B cell (primary cell): ENCODE measurements at regions not wholly inside any gene's neighbourhood (a gene's known extent, or its start where the extent isn't known, plus 50 kb on each side); places are given as distances from the start of the nearest gene placed in this dataset.

Source experiments
- ATAC-seq: fragments of 200-7000 bp; cut with Tn5 transposase; one replicate; pipeline ENCODE4 v1.10.0; 2021; ENCODE audit warnings: low read depth, mild to moderate bottlenecking, moderate number of reproducible peaks, moderate library complexity
- CTCF ChIA-PET: fragments of 350-600 bp; sonication (Branson Sonifier 250); formaldehyde crosslinking; loops from one replicate; lab custom pipeline; 2021; ENCODE audit warnings: antibody characterized with exemption, inconsistent platforms; lab: Charles Lee
- POLR2A ChIA-PET: fragments of 350-600 bp; sonication (Branson Sonifier 250); formaldehyde crosslinking; loops from one replicate; lab custom pipeline; 2021; ENCODE audit warnings: antibody characterized with exemption; lab: Charles Lee
- DNase-seq: peaks from one replicate; pipeline ENCODE4 v3.0.0; 2013
- H2AFZ ChIP-seq: 2 replicates; pipeline ENCODE4 v1.6.1; 2012; ENCODE audit warnings: mild to moderate bottlenecking, low read depth, low read length; ENCODE audit not compliant: insufficient read depth, poor library complexity, severe bottlenecking
- H3K27ac ChIP-seq, 2 donors: 1 replicate in 1 of 2; 2 replicates in 1 of 2; pipeline ENCODE4 v1.5.1; 2012 to 2013; ENCODE audit warnings: low read length in 2 of 2, mild to moderate bottlenecking in 2 of 2, moderate library complexity in 1 of 2
- H3K27me3 ChIP-seq, 4 experiments: fragments of 200-600 bp in 1 of 4; sonication (generic) in 1 of 4; replicated peaks in 1 of 4; 1 replicate in 2 of 4; 2 replicates in 2 of 4; pipeline versions ENCODE4 v1.6.1 to v1.7.0; 2013 to 2016; ENCODE audit warnings: low read length in 3 of 4, mild to moderate bottlenecking in 2 of 4, mixed read lengths in 1 of 4, moderate library complexity in 1 of 4; ENCODE audit not compliant: insufficient read depth in 4 of 4, control insufficient read depth in 3 of 4; ENCODE audit errors: control extremely low read depth in 1 of 4
- H3K36me3 ChIP-seq, 2 experiments: replicated peaks in 1 of 2; 1 replicate in 1 of 2; 2 replicates in 1 of 2; pipeline versions ENCODE4 v1.6.1 to v1.7.1; 2013; ENCODE audit warnings: low read length in 1 of 2; ENCODE audit not compliant: insufficient read depth in 2 of 2, control insufficient read depth in 1 of 2; ENCODE audit errors: control extremely low read depth in 1 of 2, extremely low read depth in 1 of 2
- H3K4me1 ChIP-seq, 2 donors: fragments of 200-600 bp in 1 of 2; sonication (generic) in 1 of 2; 1 replicate in 1 of 2; 2 replicates in 1 of 2; pipeline versions ENCODE4 v1.5.1 to v1.6.1; 2013 to 2017; ENCODE audit warnings: low read length in 2 of 2; ENCODE audit not compliant: control insufficient read depth in 2 of 2, insufficient read depth in 2 of 2
- H3K4me2 ChIP-seq: replicated peaks from 2 replicates; pipeline ENCODE3; 2012; ENCODE audit warnings: mild to moderate bottlenecking, low read depth, low read length; ENCODE audit not compliant: poor library complexity, severe bottlenecking
- H3K4me3 ChIP-seq, 5 experiments: fragments of 200-600 bp in 1 of 5; sonication (generic) in 1 of 5; 1 replicate in 3 of 5; 2 replicates in 2 of 5; pipeline versions ENCODE4 v1.5.1 to v1.7.0; 2011 to 2016; ENCODE audit warnings: low read length in 4 of 5, mild to moderate bottlenecking in 4 of 5, low read depth in 2 of 5, control low read depth in 1 of 5, moderate library complexity in 1 of 5; ENCODE audit not compliant: insufficient read depth in 1 of 5; ENCODE audit errors: control extremely low read depth in 1 of 5, extremely low read depth in 1 of 5
- H3K79me2 ChIP-seq: fragments of 200-600 bp; sonication (generic); one replicate; pipeline ENCODE4 v1.6.0; 2016; ENCODE audit warnings: low read length; ENCODE audit not compliant: control insufficient read depth, insufficient read depth
- H3K9ac ChIP-seq: fragments of 200-600 bp; sonication (generic); 2 replicates; pipeline ENCODE4 v1.6.1; 2017; ENCODE audit warnings: mild to moderate bottlenecking, low read length, moderate library complexity
- H3K9me3 ChIP-seq, 3 donors: one replicate each; pipeline versions ENCODE4 v1.6.1 to v1.7.1; 2013; ENCODE audit warnings: low read length in 2 of 3; ENCODE audit not compliant: control insufficient read depth in 2 of 3, insufficient read depth in 1 of 3; ENCODE audit errors: control extremely low read depth in 1 of 3
- H4K20me1 ChIP-seq: 2 replicates; pipeline ENCODE4 v1.6.0; 2012; ENCODE audit warnings: mild to moderate bottlenecking, low read length; ENCODE audit not compliant: insufficient read depth, control insufficient read depth, poor library complexity, severe bottlenecking
- H3K27ac Mint-ChIP-seq: one replicate; pipeline ENCODE4 v1.8.0; 2021; ENCODE audit warnings: mixed read lengths
- H3K27me3 Mint-ChIP-seq: one replicate; pipeline ENCODE4 v1.8.0; 2021; ENCODE audit warnings: mixed read lengths
- H3K4me1 Mint-ChIP-seq: one replicate; pipeline ENCODE4 v1.8.0; 2021; ENCODE audit warnings: mixed read lengths
- H3K4me3 Mint-ChIP-seq: one replicate; pipeline ENCODE4 v1.8.0; 2021; ENCODE audit warnings: mixed read lengths
- H3K9me3 Mint-ChIP-seq: one replicate; pipeline ENCODE4 v1.8.0; 2022; ENCODE audit warnings: mixed read lengths; ENCODE audit not compliant: insufficient read depth
- CTCF ChIP-seq: fragments of 200-600 bp; IDR thresholded peaks from one replicate; pipeline ENCODE4 v1.8.0; 2022; ENCODE audit warnings: antibody characterized with exemption, mild to moderate bottlenecking
- EZH2 ChIP-seq: IDR thresholded peaks from 2 replicates; pipeline ENCODE4 v1.6.1; 2012; ENCODE audit warnings: borderline replicate concordance, low read depth, mild to moderate bottlenecking, moderate library complexity, low read length; ENCODE audit not compliant: insufficient read depth, poor library complexity, severe bottlenecking
- WGBS: methylation state at CpG from one replicate; pipeline ENCODE4 v1.1.5; 2013; ENCODE audit warnings: missing lambda C conversion rate; ENCODE audit not compliant: insufficient coverage; 5-methylcytosine and 5-hydroxymethylcytosine counted together
- intact Hi-C: fragments of 100-400 bp; cut with micrococcal nuclease; formaldehyde crosslinking; loops from one replicate; pipeline ENCODE4 v1.10.0; 2022

- CTCF ChIA-PET, result no interaction called here
- H3K9ac ChIP-seq, result no peak overlapping the region
- Mint-ChIP-seq H3K27ac (no peak overlapping the region), H3K4me1 (no peaks in the 10 kb centered on the region), H3K27me3 (peaks cover 3% of the 10 kb centered on the region), H3K9me3 (no peaks in the 10 kb centered on the region), H3K4me3 (no peak overlapping the region)
- peaks cover 0 to 3% (median 0%) of the 10 kb centered on the region in 3 donors for H3K9me3 ChIP-seq
- TF ChIP-seq EZH2 (no peak), CTCF (no peak)
- no peak overlapping the region for H3K27ac ChIP-seq
- no peaks in the 10 kb centered on the region for H3K79me2 ChIP-seq
- H3K27me3 ChIP-seq, result no peaks in the 10 kb centered on the region
- H2AFZ ChIP-seq, result no peak overlapping the region
- no peaks in the 10 kb centered on the region for H3K36me3 ChIP-seq
- no peaks in the 10 kb centered on the region for H4K20me1 ChIP-seq
- ATAC-seq, result no peak
- no peak for DNase-seq
- intact Hi-C loops, result no loop called here
- POLR2A ChIA-PET, result no interaction called here
- no peaks in the 10 kb centered on the region for H3K4me1 ChIP-seq
- H3K4me2 ChIP-seq, result no peak overlapping the region
- no peak overlapping the region for H3K4me3 ChIP-seq
- 89% methylated on average over 3 of the region's 4 CpGs for WGBS
Measured at GRCh38 chr15:39092354-39092753, 488.5 kb upstream of the THBS1 start.

GRCh38 chr15:39092761-39093160, 488.1 kb upstream of the THBS1 start:
- no peak overlapping the region for H3K4me3 ChIP-seq
- WGBS, result 71% methylated on average over 2 of the region's 2 CpGs
- H3K36me3 ChIP-seq, result no peaks in the 10 kb centered on the region
- no peak for TF ChIP-seq EZH2
- TF ChIP-seq CTCF, result no peak
- Mint-ChIP-seq H3K4me3 (no peak overlapping the region), H3K27ac (no peak overlapping the region), H3K9me3 (no peaks in the 10 kb centered on the region), H3K27me3 (peaks cover under 1% of the 10 kb centered on the region), H3K4me1 (no peaks in the 10 kb centered on the region)
- H4K20me1 ChIP-seq, result no peaks in the 10 kb centered on the region
- H3K27me3 ChIP-seq, result no peaks in the 10 kb centered on the region
- ChIA-PET CTCF (no interaction called here), POLR2A (no interaction called here)
- no peaks in the 10 kb centered on the region for H3K79me2 ChIP-seq
- ATAC-seq (no peak), DNase-seq (no peak)
- H3K4me1 ChIP-seq, result no peaks in the 10 kb centered on the region
- intact Hi-C loops, result no loop called here
- H3K9me3 ChIP-seq, result peaks cover 0 to 3% (median 0%) of the 10 kb centered on the region in 3 donors
- H3K4me2 ChIP-seq, result no peak overlapping the region
- H2AFZ ChIP-seq, result no peak overlapping the region
- no peak overlapping the region for H3K27ac ChIP-seq
- H3K9ac ChIP-seq, result no peak overlapping the region
